Thyroid gland (tissue), 4 donors: ENCODE measurements at regions not wholly inside any gene's neighbourhood (a gene's known extent, or its start where the extent isn't known, plus 50 kb on each side); places are given as distances from the start of the nearest gene placed in this dataset.

Experiments used
- DNase-seq, 2 donors: peaks; one replicate each; pipeline ENCODE4 v3.0.0-alpha.2; 2019
- H3K27ac ChIP-seq, 3 donors: fragments of 200-600 bp; sonication (generic); 1 replicate in 2 of 3; 2 replicates in 1 of 3; pipeline ENCODE4 v1.5.1; 2016 to 2019; ENCODE audit warnings: mild to moderate bottlenecking in 1 of 3, moderate library complexity in 1 of 3
- H3K27me3 ChIP-seq: fragments of 200-600 bp; sonication (generic); one replicate; pipeline ENCODE4 v1.5.1; 2019
- H3K36me3 ChIP-seq, 2 donors: fragments of 200-600 bp; sonication (generic); one replicate each; pipeline ENCODE4 v1.5.1; 2016 to 2019
- H3K4me1 ChIP-seq, 2 donors: fragments of 200-600 bp; sonication (generic); one replicate each; pipeline ENCODE4 v1.5.1; 2017 to 2019
- H3K4me3 ChIP-seq, 3 donors: fragments of 200-600 bp; sonication (generic); replicated peaks in 1 of 3; 1 replicate in 2 of 3; 2 replicates in 1 of 3; pipeline ENCODE4 v1.5.1; 2016; ENCODE audit warnings: mild to moderate bottlenecking in 1 of 3
- H3K9me3 ChIP-seq: fragments of 200-600 bp; sonication (generic); one replicate; pipeline ENCODE4 v1.5.1; 2017
- POLR2A ChIP-seq, 2 donors: fragments of 450-650 bp; IDR thresholded peaks; one replicate each; pipeline ENCODE4 v1.6.1; 2017; ENCODE audit warnings: antibody characterized with exemption in 2 of 2, mild to moderate bottlenecking in 2 of 2, moderate library complexity in 1 of 2
- WGBS, 2 donors: methylation state at CpG; one replicate each; pipeline ENCODE4 v1.1.5; 2017; 5-methylcytosine and 5-hydroxymethylcytosine counted together
- intact Hi-C: fragments of 100-400 bp; cut with DNase I; formaldehyde crosslinking; loops from one replicate; pipeline ENCODE4 v1.15.1; 2023
- TF ChIP-seq, protein P1 (sequence below), 6 experiments: fragments of 200-600 bp in 3 of 6; fragments of 450-650 bp in 3 of 6; sonication (generic) in 3 of 6; IDR thresholded peaks; one replicate each; pipeline ENCODE4 v1.5.1; 2016 to 2019; ENCODE audit warnings: antibody characterized with exemption in 6 of 6, mild to moderate bottlenecking in 2 of 6, inconsistent platforms in 1 of 6, moderate library complexity in 1 of 6

GRCh38 chr7:40969641-40970040, 733.2 kb downstream of the INHBA start:
- Histone ChIP-seq H3K27ac (no peak overlapping the region), H3K4me1 (no peaks in the 10 kb centered on the region), H3K27me3 (no peaks in the 10 kb centered on the region), H3K9me3 (no peaks in the 10 kb centered on the region), H3K4me3 (no peak overlapping the region), H3K36me3 (no peaks in the 10 kb centered on the region)
- intact Hi-C loops = no loop called here
- 83 to 90% methylated on average over 1 of the region's 1 CpG for WGBS, 2 donors
- no peak for TF ChIP-seq POLR2A (IDR thresholded peaks at IDR 0.05)
- TF ChIP-seq, protein P1, sequence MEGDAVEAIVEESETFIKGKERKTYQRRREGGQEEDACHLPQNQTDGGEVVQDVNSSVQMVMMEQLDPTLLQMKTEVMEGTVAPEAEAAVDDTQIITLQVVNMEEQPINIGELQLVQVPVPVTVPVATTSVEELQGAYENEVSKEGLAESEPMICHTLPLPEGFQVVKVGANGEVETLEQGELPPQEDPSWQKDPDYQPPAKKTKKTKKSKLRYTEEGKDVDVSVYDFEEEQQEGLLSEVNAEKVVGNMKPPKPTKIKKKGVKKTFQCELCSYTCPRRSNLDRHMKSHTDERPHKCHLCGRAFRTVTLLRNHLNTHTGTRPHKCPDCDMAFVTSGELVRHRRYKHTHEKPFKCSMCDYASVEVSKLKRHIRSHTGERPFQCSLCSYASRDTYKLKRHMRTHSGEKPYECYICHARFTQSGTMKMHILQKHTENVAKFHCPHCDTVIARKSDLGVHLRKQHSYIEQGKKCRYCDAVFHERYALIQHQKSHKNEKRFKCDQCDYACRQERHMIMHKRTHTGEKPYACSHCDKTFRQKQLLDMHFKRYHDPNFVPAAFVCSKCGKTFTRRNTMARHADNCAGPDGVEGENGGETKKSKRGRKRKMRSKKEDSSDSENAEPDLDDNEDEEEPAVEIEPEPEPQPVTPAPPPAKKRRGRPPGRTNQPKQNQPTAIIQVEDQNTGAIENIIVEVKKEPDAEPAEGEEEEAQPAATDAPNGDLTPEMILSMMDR (IDR thresholded peaks at IDR 0.05) = no peak
- DNase-seq = no peak

GRCh38 chr7:40966693-40967092, 736.2 kb downstream of the INHBA start:
- Histone ChIP-seq H3K4me1 (no peaks in the 10 kb centered on the region), H3K36me3 (no peaks in the 10 kb centered on the region), H3K27me3 (no peaks in the 10 kb centered on the region), H3K4me3 (no peak overlapping the region), H3K9me3 (no peaks in the 10 kb centered on the region), H3K27ac (no peak overlapping the region)
- 81 to 91% methylated on average over 2 of the region's 2 CpGs for WGBS, 2 donors
- DNase-seq = no peak
- intact Hi-C loops = no loop called here
- TF ChIP-seq, protein P1 (IDR thresholded peaks at IDR 0.05) = no peak
- no peak for TF ChIP-seq POLR2A (IDR thresholded peaks at IDR 0.05)

- TF ChIP-seq, protein P1 (IDR thresholded peaks at IDR 0.05) = no peak
- H3K27ac ChIP-seq = no peak overlapping the region
- intact Hi-C loops = no loop called here
- H3K27me3 ChIP-seq = no peaks in the 10 kb centered on the region
- H3K4me3 ChIP-seq = no peak overlapping the region
- DNase-seq = no peak
- no peaks in the 10 kb centered on the region for H3K9me3 ChIP-seq
- H3K36me3 ChIP-seq = no peaks in the 10 kb centered on the region
- WGBS, 2 donors = 92 to 98% methylated on average over 1 of the region's 1 CpG
- no peaks in the 10 kb centered on the region for H3K4me1 ChIP-seq
These were observed 737.1 kb downstream of the INHBA start for GRCh38 chr7:40965774-40966173.

GRCh38 chr7:40965016-40965415, 737.9 kb downstream of the INHBA start:
- TF ChIP-seq POLR2A (IDR thresholded peaks at IDR 0.05) = no peak
- TF ChIP-seq, protein P1 (IDR thresholded peaks at IDR 0.05) = no peak
- 42 to 83% methylated on average over 1 of the region's 1 CpG for WGBS, 2 donors
- H3K4me3 ChIP-seq = no peak overlapping the region

GRCh38 chr7:40964610-40965009, 738.3 kb downstream of the INHBA start:
- no peaks in the 10 kb centered on the region for H3K27me3 ChIP-seq
- no peaks in the 10 kb centered on the region for H3K4me1 ChIP-seq
- TF ChIP-seq POLR2A (IDR thresholded peaks at IDR 0.05) = no peak
- TF ChIP-seq, protein P1 (IDR thresholded peaks at IDR 0.05) = no peak
- no peaks in the 10 kb centered on the region for H3K36me3 ChIP-seq
- H3K27ac ChIP-seq = no peak overlapping the region
- no peaks in the 10 kb centered on the region for H3K9me3 ChIP-seq
- WGBS, 2 donors = 78 to 89% methylated on average over 2 of the region's 2 CpGs
- no peak overlapping the region for H3K4me3 ChIP-seq
- DNase-seq = no peak
- intact Hi-C loops = no loop called here

More at GRCh38 chr7:40965016-40965415, 737.9 kb downstream of the INHBA start:
- Histone ChIP-seq H3K27me3 (no peaks in the 10 kb centered on the region), H3K27ac (no peak overlapping the region), H3K4me1 (no peaks in the 10 kb centered on the region), H3K9me3 (no peaks in the 10 kb centered on the region), H3K36me3 (no peaks in the 10 kb centered on the region)
- intact Hi-C loops = no loop called here
- no peak for DNase-seq
